Liver (tissue), 8 donors: ENCODE measurements at regions not wholly inside any gene's neighbourhood (a gene's known extent, or its start where the extent isn't known, plus 50 kb on each side); places are given as distances from the start of the nearest gene placed in this dataset.

ENCODE experiments used
- DNase-seq: peaks from one replicate; pipeline ENCODE4 v3.0.0-alpha.2; 2017; ENCODE audit warnings: low spot score
- H3K27ac ChIP-seq, 2 donors: one replicate each; pipeline ENCODE4 v1.7.0; 2013; ENCODE audit warnings: inconsistent platforms in 2 of 2, low read length in 2 of 2, control low read depth in 1 of 2, low read depth in 1 of 2, mild to moderate bottlenecking in 1 of 2
- H3K27me3 ChIP-seq, 4 donors: one replicate each; pipeline versions ENCODE4 v1.6.1 to v1.7.0; 2013; ENCODE audit warnings: low read length in 3 of 4, inconsistent platforms in 1 of 4, mild to moderate bottlenecking in 1 of 4, moderate library complexity in 1 of 4; ENCODE audit not compliant: control insufficient read depth in 4 of 4, insufficient read depth in 4 of 4
- H3K36me3 ChIP-seq, 4 donors: one replicate each; pipeline versions ENCODE4 v1.6.1 to v1.7.0; 2013; ENCODE audit warnings: low read length in 3 of 4, mild to moderate bottlenecking in 3 of 4, low read depth in 1 of 4, moderate library complexity in 1 of 4; ENCODE audit not compliant: control insufficient read depth in 4 of 4, insufficient read depth in 3 of 4
- H3K4me1 ChIP-seq, 4 donors: one replicate each; pipeline versions ENCODE4 v1.6.1 to v1.7.0; 2013; ENCODE audit warnings: low read length in 3 of 4, mild to moderate bottlenecking in 3 of 4, moderate library complexity in 1 of 4; ENCODE audit not compliant: control insufficient read depth in 4 of 4, insufficient read depth in 4 of 4
- H3K4me3 ChIP-seq, 3 donors: one replicate each; pipeline versions ENCODE4 v1.6.1 to v1.7.0; 2013; ENCODE audit warnings: low read length in 3 of 3, control low read depth in 1 of 3, low read depth in 1 of 3, mild to moderate bottlenecking in 1 of 3
- H3K9ac ChIP-seq, 2 donors: one replicate each; pipeline ENCODE4 v1.7.0; 2013; ENCODE audit warnings: low read length in 2 of 2, mild to moderate bottlenecking in 2 of 2, moderate library complexity in 2 of 2, control low read depth in 1 of 2, low read depth in 1 of 2
- H3K9me3 ChIP-seq, 4 donors: one replicate each; pipeline versions ENCODE4 v1.6.1 to v1.7.0; 2013; ENCODE audit warnings: low read length in 3 of 4; ENCODE audit not compliant: control insufficient read depth in 4 of 4
- EGR1 ChIP-seq, 2 donors: IDR thresholded peaks; 2 replicates each; pipeline ENCODE4 v1.6.1; 2016 to 2018; ENCODE audit warnings: antibody characterized with exemption in 2 of 2, low read depth in 2 of 2
- FOXA1 ChIP-seq: IDR thresholded peaks from 2 replicates; pipeline ENCODE4 v1.6.1; 2016; ENCODE audit warnings: antibody characterized with exemption
- FOXA2 ChIP-seq: IDR thresholded peaks from 2 replicates; pipeline ENCODE4 v1.6.1; 2016; ENCODE audit warnings: antibody characterized with exemption
- GABPA ChIP-seq, 2 donors: IDR thresholded peaks in 1 of 2; conservative IDR thresholded peaks in 1 of 2; 2 replicates each; pipeline ENCODE4 v1.6.1; 2016; ENCODE audit warnings: antibody characterized with exemption in 2 of 2, mild to moderate bottlenecking in 1 of 2, moderate library complexity in 1 of 2
- HNF4A ChIP-seq, 2 donors: conservative IDR thresholded peaks; 2 replicates each; pipeline ENCODE4 v1.6.1; 2016; ENCODE audit warnings: antibody characterized with exemption in 2 of 2, mild to moderate bottlenecking in 2 of 2
- HNF4G ChIP-seq: IDR thresholded peaks from 2 replicates; pipeline ENCODE4 v1.6.1; 2016; ENCODE audit warnings: antibody characterized with exemption
- JUND ChIP-seq, 2 donors: IDR thresholded peaks; 2 replicates each; pipeline ENCODE4 v1.6.1; 2016; ENCODE audit warnings: antibody characterized with exemption in 2 of 2
- RAD21 ChIP-seq, 2 donors: IDR thresholded peaks; 2 replicates each; pipeline ENCODE4 v1.6.1; 2016; ENCODE audit warnings: antibody characterized with exemption in 2 of 2, mild to moderate bottlenecking in 2 of 2
- RXRA ChIP-seq, 2 donors: IDR thresholded peaks; 2 replicates each; pipeline ENCODE4 v1.6.1; 2017 to 2018; ENCODE audit warnings: antibody characterized with exemption in 2 of 2, mild to moderate bottlenecking in 1 of 2
- SP1 ChIP-seq: IDR thresholded peaks from 2 replicates; pipeline ENCODE4 v1.6.1; 2018; ENCODE audit warnings: antibody characterized with exemption, mild to moderate bottlenecking
- TAF1 ChIP-seq: conservative IDR thresholded peaks from 2 replicates; pipeline ENCODE4 v1.6.1; 2016; ENCODE audit warnings: antibody characterized with exemption, mild to moderate bottlenecking
- YY1 ChIP-seq: IDR thresholded peaks from 2 replicates; pipeline ENCODE4 v1.6.1; 2016; ENCODE audit warnings: antibody characterized with exemption, mild to moderate bottlenecking
- WGBS: extraction: QIAGEN DNeasy Blood & Tissue Kit; methylation state at CpG from one replicate; pipeline ENCODE4 v1.1.7; 2013; 5-methylcytosine and 5-hydroxymethylcytosine counted together
- TF ChIP-seq, protein P1 (sequence below): IDR thresholded peaks from 2 replicates; pipeline ENCODE4 v1.6.1; 2016; ENCODE audit warnings: antibody characterized with exemption, mild to moderate bottlenecking
- TF ChIP-seq, protein P2 (sequence below): IDR thresholded peaks from 2 replicates; pipeline ENCODE4 v1.6.1; 2016; ENCODE audit warnings: antibody characterized with exemption
- TF ChIP-seq, protein P3 (sequence below): fragments of 150-350 bp; IDR thresholded peaks from 2 replicates; pipeline ENCODE4 v1.5.1; 2017; ENCODE audit warnings: improper control_type of control experiment, low read depth, low read length; ENCODE audit not compliant: missing input control
- TF ChIP-seq, protein P4 (sequence below): IDR thresholded peaks from 2 replicates; pipeline ENCODE4 v1.6.1; 2016; ENCODE audit warnings: antibody characterized with exemption
- donor health status: healthy.
- donor health status: healthy.
- donor health status: healthy.
- donor health status: healthy.
- donor health status: healthy.

- TF ChIP-seq, protein P1, sequence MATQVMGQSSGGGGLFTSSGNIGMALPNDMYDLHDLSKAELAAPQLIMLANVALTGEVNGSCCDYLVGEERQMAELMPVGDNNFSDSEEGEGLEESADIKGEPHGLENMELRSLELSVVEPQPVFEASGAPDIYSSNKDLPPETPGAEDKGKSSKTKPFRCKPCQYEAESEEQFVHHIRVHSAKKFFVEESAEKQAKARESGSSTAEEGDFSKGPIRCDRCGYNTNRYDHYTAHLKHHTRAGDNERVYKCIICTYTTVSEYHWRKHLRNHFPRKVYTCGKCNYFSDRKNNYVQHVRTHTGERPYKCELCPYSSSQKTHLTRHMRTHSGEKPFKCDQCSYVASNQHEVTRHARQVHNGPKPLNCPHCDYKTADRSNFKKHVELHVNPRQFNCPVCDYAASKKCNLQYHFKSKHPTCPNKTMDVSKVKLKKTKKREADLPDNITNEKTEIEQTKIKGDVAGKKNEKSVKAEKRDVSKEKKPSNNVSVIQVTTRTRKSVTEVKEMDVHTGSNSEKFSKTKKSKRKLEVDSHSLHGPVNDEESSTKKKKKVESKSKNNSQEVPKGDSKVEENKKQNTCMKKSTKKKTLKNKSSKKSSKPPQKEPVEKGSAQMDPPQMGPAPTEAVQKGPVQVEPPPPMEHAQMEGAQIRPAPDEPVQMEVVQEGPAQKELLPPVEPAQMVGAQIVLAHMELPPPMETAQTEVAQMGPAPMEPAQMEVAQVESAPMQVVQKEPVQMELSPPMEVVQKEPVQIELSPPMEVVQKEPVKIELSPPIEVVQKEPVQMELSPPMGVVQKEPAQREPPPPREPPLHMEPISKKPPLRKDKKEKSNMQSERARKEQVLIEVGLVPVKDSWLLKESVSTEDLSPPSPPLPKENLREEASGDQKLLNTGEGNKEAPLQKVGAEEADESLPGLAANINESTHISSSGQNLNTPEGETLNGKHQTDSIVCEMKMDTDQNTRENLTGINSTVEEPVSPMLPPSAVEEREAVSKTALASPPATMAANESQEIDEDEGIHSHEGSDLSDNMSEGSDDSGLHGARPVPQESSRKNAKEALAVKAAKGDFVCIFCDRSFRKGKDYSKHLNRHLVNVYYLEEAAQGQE = no peak
- TF ChIP-seq TAF1 (no peak), RXRA (IDR thresholded peaks at IDR 0.05) (no peak), FOXA2 (no peak)
Measured at GRCh38 chr4:141858437-141858836, 222.1 kb downstream of the IL15 start (continued).

- 92% methylated on average over 1 of the region's 1 CpG for WGBS
- H3K4me1 ChIP-seq = no peaks in the 10 kb centered on the region
- H3K27ac ChIP-seq = no peak overlapping the region
- H3K9ac ChIP-seq = no peak overlapping the region
- TF ChIP-seq GABPA (IDR thresholded peaks at IDR 0.05 in 1 of 2, conservative IDR thresholded peaks at IDR 0.05 in 1 of 2) (no peak), SP1 (no peak), RAD21 (IDR thresholded peaks at IDR 0.05) (peak; percentile 61 to 68), YY1 (no peak), JUND (IDR thresholded peaks at IDR 0.05) (no peak), RXRA (IDR thresholded peaks at IDR 0.05) (no peak), FOXA1 (no peak), HNF4G (no peak)
- TF ChIP-seq, protein P2, sequence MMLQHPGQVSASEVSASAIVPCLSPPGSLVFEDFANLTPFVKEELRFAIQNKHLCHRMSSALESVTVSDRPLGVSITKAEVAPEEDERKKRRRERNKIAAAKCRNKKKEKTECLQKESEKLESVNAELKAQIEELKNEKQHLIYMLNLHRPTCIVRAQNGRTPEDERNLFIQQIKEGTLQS = no peak
- TF ChIP-seq, protein P3, sequence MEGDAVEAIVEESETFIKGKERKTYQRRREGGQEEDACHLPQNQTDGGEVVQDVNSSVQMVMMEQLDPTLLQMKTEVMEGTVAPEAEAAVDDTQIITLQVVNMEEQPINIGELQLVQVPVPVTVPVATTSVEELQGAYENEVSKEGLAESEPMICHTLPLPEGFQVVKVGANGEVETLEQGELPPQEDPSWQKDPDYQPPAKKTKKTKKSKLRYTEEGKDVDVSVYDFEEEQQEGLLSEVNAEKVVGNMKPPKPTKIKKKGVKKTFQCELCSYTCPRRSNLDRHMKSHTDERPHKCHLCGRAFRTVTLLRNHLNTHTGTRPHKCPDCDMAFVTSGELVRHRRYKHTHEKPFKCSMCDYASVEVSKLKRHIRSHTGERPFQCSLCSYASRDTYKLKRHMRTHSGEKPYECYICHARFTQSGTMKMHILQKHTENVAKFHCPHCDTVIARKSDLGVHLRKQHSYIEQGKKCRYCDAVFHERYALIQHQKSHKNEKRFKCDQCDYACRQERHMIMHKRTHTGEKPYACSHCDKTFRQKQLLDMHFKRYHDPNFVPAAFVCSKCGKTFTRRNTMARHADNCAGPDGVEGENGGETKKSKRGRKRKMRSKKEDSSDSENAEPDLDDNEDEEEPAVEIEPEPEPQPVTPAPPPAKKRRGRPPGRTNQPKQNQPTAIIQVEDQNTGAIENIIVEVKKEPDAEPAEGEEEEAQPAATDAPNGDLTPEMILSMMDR = peak; percentile 13
- TF ChIP-seq, protein P4, sequence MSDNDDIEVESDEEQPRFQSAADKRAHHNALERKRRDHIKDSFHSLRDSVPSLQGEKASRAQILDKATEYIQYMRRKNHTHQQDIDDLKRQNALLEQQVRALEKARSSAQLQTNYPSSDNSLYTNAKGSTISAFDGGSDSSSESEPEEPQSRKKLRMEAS = no peak
- DNase-seq = no peak
- H3K36me3 ChIP-seq = no peaks in the 10 kb centered on the region
- H3K27me3 ChIP-seq = no peaks in the 10 kb centered on the region
- no peak overlapping the region for H3K4me3 ChIP-seq
- H3K9me3 ChIP-seq = no peaks in the 10 kb centered on the region
Measured at GRCh38 chr4:141860974-141861373, 224.6 kb downstream of the IL15 start.

DNA sequence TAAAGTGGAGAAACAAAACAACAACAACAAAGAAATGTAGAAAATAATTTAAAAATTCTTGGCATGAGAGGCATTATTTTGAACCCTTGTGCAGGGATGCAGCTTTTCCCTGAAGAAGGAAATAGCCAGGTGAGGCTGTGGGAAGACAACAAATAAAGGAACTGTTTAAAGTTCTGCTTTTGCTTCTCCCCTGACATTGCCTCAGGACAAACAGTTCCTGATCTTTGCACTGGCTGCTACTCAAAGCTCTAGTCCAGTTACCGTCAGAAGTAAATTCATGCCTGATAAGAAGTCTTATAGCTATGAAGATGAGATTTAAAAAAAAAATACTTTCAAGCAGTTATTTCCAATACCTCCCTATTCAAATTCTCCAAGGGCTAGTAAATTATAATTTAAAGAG is 233.8 kb downstream of the IL15 start:
- Histone ChIP-seq H3K9me3 (no peaks in the 10 kb centered on the region), H3K4me3 (no peak overlapping the region), H3K27me3 (no peaks in the 10 kb centered on the region), H3K27ac (no peak overlapping the region), H3K9ac (no peak overlapping the region), H3K4me1 (peaks cover 0 to 7% (median 0%) of the 10 kb centered on the region in 4 donors), H3K36me3 (no peaks in the 10 kb centered on the region)
- 9% methylated on average over 1 of the region's 1 CpG for WGBS
- DNase-seq = no peak
- no peak for TF ChIP-seq EGR1 (IDR thresholded peaks at IDR 0.05; ENCODE audit: low read depth in 2 of 2)
- TF ChIP-seq RXRA (IDR thresholded peaks at IDR 0.05) = no peak
- peak; percentile 41 to 65 for TF ChIP-seq HNF4A (conservative IDR thresholded peaks at IDR 0.05)
